Keratinocyte (primary cell): ENCODE measurements at regions not wholly inside any gene's neighbourhood (a gene's known extent, or its start where the extent isn't known, plus 50 kb on each side); places are given as distances from the start of the nearest gene placed in this dataset.

Experiments used
- DNase-seq: peaks from one replicate; pipeline ENCODE4 v3.0.0-alpha.2; 2011; ENCODE audit warnings: low read depth, missing footprints, low spot score
- FAIRE-seq: peaks from 2 replicates; lab custom pipeline; 2011; peaks lifted over from hg19 to GRCh38; lab: Jason Lieb, UNC
- H2AFZ ChIP-seq: 2 replicates; pipeline ENCODE4 v1.6.0; 2012; ENCODE audit warnings: low read length, control low read depth, inconsistent platforms; ENCODE audit not compliant: control insufficient read depth
- H3K27ac ChIP-seq: 2 replicates; pipeline ENCODE4 v1.5.1; 2011; ENCODE audit warnings: low read length; ENCODE audit not compliant: control insufficient read depth, insufficient read depth
- H3K27me3 ChIP-seq: 3 replicates; pipeline ENCODE4 v1.6.0; 2011; ENCODE audit warnings: low read length; ENCODE audit not compliant: control insufficient read depth, insufficient read depth; ENCODE audit errors: extremely low read depth
- H3K36me3 ChIP-seq, 2 experiments: 2 replicates in 1 of 2; 3 replicates in 1 of 2; pipeline ENCODE4 v1.5.1; 2011; ENCODE audit warnings: low read length in 2 of 2, mild to moderate bottlenecking in 1 of 2; ENCODE audit not compliant: control insufficient read depth in 2 of 2, insufficient read depth in 2 of 2; ENCODE audit errors: extremely low read depth in 1 of 2
- H3K4me1 ChIP-seq: 3 replicates; pipeline ENCODE4 v1.5.1; 2011; ENCODE audit warnings: low read length; ENCODE audit not compliant: control insufficient read depth, insufficient read depth; ENCODE audit errors: extremely low read depth
- H3K4me2 ChIP-seq: 3 replicates; pipeline ENCODE4 v1.6.0; 2011; ENCODE audit warnings: low read depth, low read length; ENCODE audit not compliant: control insufficient read depth, insufficient read depth; ENCODE audit errors: extremely low read depth
- H3K4me3 ChIP-seq, 3 experiments: fragments of 200-600 bp in 1 of 3; sonication (generic) in 1 of 3; 2 replicates in 2 of 3; 3 replicates in 1 of 3; pipeline ENCODE4 v1.5.1; 2011 to 2016; ENCODE audit warnings: low read length in 3 of 3, mild to moderate bottlenecking in 3 of 3, control low read depth in 2 of 3, inconsistent platforms in 1 of 3, low read depth in 1 of 3, mixed read lengths in 1 of 3, mixed run types in 1 of 3, moderate library complexity in 1 of 3; ENCODE audit not compliant: control insufficient read depth in 2 of 3, insufficient read depth in 2 of 3; ENCODE audit errors: extremely low read depth in 1 of 3
- H3K79me2 ChIP-seq: 2 replicates; pipeline ENCODE4 v1.6.0; 2012; ENCODE audit warnings: low read length; ENCODE audit not compliant: control insufficient read depth, insufficient read depth
- H3K9ac ChIP-seq: 3 replicates; pipeline ENCODE4 v1.6.0; 2011; ENCODE audit warnings: low read length; ENCODE audit not compliant: control insufficient read depth, insufficient read depth; ENCODE audit errors: extremely low read depth
- H3K9me1 ChIP-seq: 3 replicates; pipeline ENCODE4 v1.6.0; 2011; ENCODE audit warnings: low read length; ENCODE audit not compliant: control insufficient read depth, insufficient read depth; ENCODE audit errors: extremely low read depth
- H3K9me3 ChIP-seq: 2 replicates; pipeline ENCODE4 v1.5.1; 2012; ENCODE audit warnings: low read depth, low read length; ENCODE audit not compliant: control insufficient read depth
- H4K20me1 ChIP-seq: 3 replicates; pipeline ENCODE4 v1.6.0; 2011; ENCODE audit warnings: low read length; ENCODE audit not compliant: control insufficient read depth, insufficient read depth; ENCODE audit errors: extremely low read depth
- EZH2 ChIP-seq: IDR thresholded peaks from one replicate; pipeline ENCODE4 v1.6.1; 2012; ENCODE audit warnings: inconsistent platforms, mild to moderate bottlenecking, low read length, moderate library complexity
- dilution Hi-C: fragments of 300-500 bp; cut with MboI; formaldehyde crosslinking; loops from one replicate; pipeline ENCODE4 v1.7.0; 2020; ENCODE audit warnings: low sequenced_read_pairs; ENCODE audit not compliant: extremely low pct_ligation_motif_present
- TF ChIP-seq, protein P1 (sequence below), 3 experiments: IDR thresholded peaks in 1 of 3; conservative IDR thresholded peaks in 1 of 3; optimal IDR thresholded peaks in 1 of 3; 2 replicates in 2 of 3; 3 replicates in 1 of 3; pipeline versions ENCODE3 to v1.5.1; 2011; ENCODE audit warnings: low read length in 3 of 3, mild to moderate bottlenecking in 3 of 3, moderate library complexity in 2 of 3, control low read depth in 1 of 3, inconsistent platforms in 1 of 3; ENCODE audit not compliant: insufficient read depth in 2 of 3; ENCODE audit errors: extremely low read depth in 1 of 3

DNA sequence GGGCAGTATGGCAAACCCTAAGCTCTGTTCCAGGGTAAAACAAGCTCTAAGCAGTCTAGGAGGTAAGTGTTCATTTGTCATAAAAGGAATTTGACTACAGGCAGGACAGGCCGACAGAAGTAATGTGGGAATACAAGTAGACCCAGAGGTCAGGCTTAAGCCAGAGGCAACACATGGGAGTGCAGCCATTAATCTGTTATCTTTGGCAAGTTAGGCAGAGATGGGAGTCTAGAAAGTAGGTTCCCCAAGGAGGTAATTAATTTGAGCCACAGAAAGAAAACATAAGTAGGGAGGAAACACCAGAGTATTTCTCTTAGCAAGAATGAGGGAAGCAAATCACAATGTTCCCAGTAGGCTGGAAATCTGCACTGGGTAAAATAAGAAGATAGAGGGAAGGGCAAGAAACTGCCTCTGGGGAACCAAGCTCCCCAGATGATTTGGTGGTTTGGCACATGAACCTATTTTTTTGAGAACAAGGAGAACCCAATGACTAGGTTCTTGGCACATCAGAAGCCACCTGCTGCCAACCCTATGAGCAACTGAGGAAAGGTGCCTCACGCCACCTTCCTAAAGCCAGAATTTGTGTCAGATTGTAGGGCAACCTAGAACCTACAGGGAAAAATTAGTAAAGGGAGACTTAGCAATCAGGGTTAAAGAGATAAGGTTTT lies 636.4 kb upstream of the PLXNA2 start:
- no peaks in the 10 kb centered on the region for H3K36me3 ChIP-seq
- dilution Hi-C loops = no loop called here
- no peak overlapping the region for H3K27ac ChIP-seq
- no peak for TF ChIP-seq EZH2
- H3K27me3 ChIP-seq = no peaks in the 10 kb centered on the region
- H2AFZ ChIP-seq = no peak overlapping the region
- H3K4me1 ChIP-seq = peaks cover 5% of the 10 kb centered on the region
- no peaks in the 10 kb centered on the region for H3K9me3 ChIP-seq
- DNase-seq (no peak), FAIRE-seq (peak; percentile 17)
- no peak overlapping the region for H3K4me2 ChIP-seq
- no peaks in the 10 kb centered on the region for H3K79me2 ChIP-seq
- H3K9ac ChIP-seq = no peak overlapping the region
- H3K4me3 ChIP-seq = no peak overlapping the region
- H4K20me1 ChIP-seq = no peaks in the 10 kb centered on the region
- no peaks in the 10 kb centered on the region for H3K9me1 ChIP-seq

- Histone ChIP-seq H2AFZ (peak overlapping the region; percentile 37), H3K36me3 (no peaks in the 10 kb centered on the region), H3K4me1 (peaks cover 5% of the 10 kb centered on the region), H3K79me2 (no peaks in the 10 kb centered on the region), H3K9me3 (no peaks in the 10 kb centered on the region), H4K20me1 (no peaks in the 10 kb centered on the region), H3K27ac (no peak overlapping the region), H3K9me1 (no peaks in the 10 kb centered on the region), H3K4me2 (peak overlapping the region; percentile 10), H3K9ac (no peak overlapping the region), H3K27me3 (no peaks in the 10 kb centered on the region), H3K4me3 (no peak overlapping the region)
- dilution Hi-C loops = no loop called here
- TF ChIP-seq EZH2 = no peak
- FAIRE-seq (no peak), DNase-seq (no peak)
Measured at GRCh38 chr1:208885060-208885459, 640.9 kb upstream of the PLXNA2 start.

DNA sequence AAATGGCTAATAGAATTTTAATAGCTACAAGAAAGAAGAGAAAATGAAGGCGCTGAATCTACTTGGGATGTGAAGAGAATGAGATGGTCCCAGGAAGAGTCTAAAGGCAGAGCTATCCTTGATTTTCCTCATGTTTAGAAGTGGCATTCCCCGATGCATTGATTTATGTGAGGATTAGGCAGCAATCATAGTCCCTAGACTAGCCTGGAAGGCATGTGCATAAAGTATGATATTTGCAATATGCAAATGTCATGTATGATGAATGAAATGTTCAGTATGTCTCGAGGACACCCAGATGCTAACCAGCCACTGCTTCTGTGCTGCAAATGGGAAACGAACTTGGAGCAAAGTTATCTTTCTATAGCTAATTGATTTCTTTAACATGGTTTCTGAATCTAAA lies 641.5 kb upstream of the PLXNA2 start:
- no peak overlapping the region for H3K9ac ChIP-seq
- dilution Hi-C loops = no loop called here
- no peak overlapping the region for H3K4me3 ChIP-seq
- no peak overlapping the region for H3K4me2 ChIP-seq
- no peak for DNase-seq
- peaks cover 5% of the 10 kb centered on the region for H3K4me1 ChIP-seq
- H3K9me3 ChIP-seq = no peaks in the 10 kb centered on the region
- FAIRE-seq = no peak
- no peaks in the 10 kb centered on the region for H4K20me1 ChIP-seq
- H3K27ac ChIP-seq = no peak overlapping the region
- H3K9me1 ChIP-seq = no peaks in the 10 kb centered on the region
- TF ChIP-seq EZH2 = no peak
- TF ChIP-seq, protein P1, sequence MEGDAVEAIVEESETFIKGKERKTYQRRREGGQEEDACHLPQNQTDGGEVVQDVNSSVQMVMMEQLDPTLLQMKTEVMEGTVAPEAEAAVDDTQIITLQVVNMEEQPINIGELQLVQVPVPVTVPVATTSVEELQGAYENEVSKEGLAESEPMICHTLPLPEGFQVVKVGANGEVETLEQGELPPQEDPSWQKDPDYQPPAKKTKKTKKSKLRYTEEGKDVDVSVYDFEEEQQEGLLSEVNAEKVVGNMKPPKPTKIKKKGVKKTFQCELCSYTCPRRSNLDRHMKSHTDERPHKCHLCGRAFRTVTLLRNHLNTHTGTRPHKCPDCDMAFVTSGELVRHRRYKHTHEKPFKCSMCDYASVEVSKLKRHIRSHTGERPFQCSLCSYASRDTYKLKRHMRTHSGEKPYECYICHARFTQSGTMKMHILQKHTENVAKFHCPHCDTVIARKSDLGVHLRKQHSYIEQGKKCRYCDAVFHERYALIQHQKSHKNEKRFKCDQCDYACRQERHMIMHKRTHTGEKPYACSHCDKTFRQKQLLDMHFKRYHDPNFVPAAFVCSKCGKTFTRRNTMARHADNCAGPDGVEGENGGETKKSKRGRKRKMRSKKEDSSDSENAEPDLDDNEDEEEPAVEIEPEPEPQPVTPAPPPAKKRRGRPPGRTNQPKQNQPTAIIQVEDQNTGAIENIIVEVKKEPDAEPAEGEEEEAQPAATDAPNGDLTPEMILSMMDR (optimal IDR thresholded peaks at IDR 0.05 in 1 of 3, IDR thresholded peaks at IDR 0.05 in 1 of 3, conservative IDR thresholded peaks at IDR 0.05 in 1 of 3; ENCODE audit: extremely low read depth in 1 of 3, insufficient read depth in 2 of 3, low read length in 3 of 3) = no peak
- H3K79me2 ChIP-seq = no peaks in the 10 kb centered on the region
- no peaks in the 10 kb centered on the region for H3K27me3 ChIP-seq
- no peaks in the 10 kb centered on the region for H3K36me3 ChIP-seq
- H2AFZ ChIP-seq = no peak overlapping the region
